A549 (cell line): ENCODE measurements at regions not wholly inside any gene's neighbourhood (a gene's known extent, or its start where the extent isn't known, plus 50 kb on each side); places are given as distances from the start of the nearest gene placed in this dataset.

Experiments
- ATAC-seq, 2 experiments: fragments of 200-7000 bp in 1 of 2; fragments of >200 bp in 1 of 2; cut with Nextera tagmentation in 1 of 2; cut with Tn5 transposase in 1 of 2; 3 replicates each; pipeline versions ENCODE4 v1.8.0 to v1.9.1; 2018 to 2020; ENCODE audit warnings: mild to moderate bottlenecking in 1 of 2, moderate library complexity in 1 of 2
- CTCF ChIA-PET: fragments of 300-600 bp; sonication (Branson Sonifier 250); formaldehyde crosslinking; extraction: SDS; loops from one replicate; lab custom pipeline; 2021; ENCODE audit warnings: antibody characterized with exemption, inconsistent platforms; lab: Yijun Ruan, JAX
- POLR2A ChIA-PET: fragments of 350-600 bp; formaldehyde crosslinking; extraction: SDS; loops from one replicate; lab custom pipeline; 2021; ENCODE audit warnings: antibody characterized with exemption, inconsistent platforms; lab: Yijun Ruan, JAX
- DNase-seq, 2 experiments: peaks; one replicate each; pipeline versions ENCODE4 v3.0.0 to v3.0.0-alpha.2; 2011 to 2016; ENCODE audit warnings: low read depth in 1 of 2, low spot score in 1 of 2
- FAIRE-seq: peaks from 2 replicates; lab custom pipeline; 2011; peaks lifted over from hg19 to GRCh38; lab: Jason Lieb, UNC
- H3K27ac ChIP-seq, 2 experiments: fragments of >200 bp; sonication (Bioruptor Twin); formaldehyde crosslinking; 3 replicates each; pipeline ENCODE4 v1.5.1; 2016 to 2017
- H3K4me1 ChIP-seq: fragments of >200 bp; sonication (Bioruptor Twin); formaldehyde crosslinking; 3 replicates; pipeline ENCODE4 v1.6.1; 2016
- H3K4me2 ChIP-seq: fragments of >200 bp; sonication (Bioruptor Twin); formaldehyde crosslinking; 3 replicates; pipeline ENCODE4 v1.6.1; 2016
- H3K4me3 ChIP-seq: fragments of >200 bp; sonication (Bioruptor Twin); formaldehyde crosslinking; 3 replicates; pipeline ENCODE4 v1.5.1; 2016
- H3K9me3 ChIP-seq: fragments of >200 bp; sonication (Bioruptor Twin); formaldehyde crosslinking; 3 replicates; pipeline ENCODE4 v1.6.1; 2016
- ATOH8 ChIP-seq: fragments of 250-450 bp; sonication (Bioruptor Pico); IDR thresholded peaks from 2 replicates; pipeline ENCODE4 v1.5.0; 2020; ENCODE audit warnings: low read depth, mild to moderate bottlenecking, moderate library complexity
- CTCF ChIP-seq: fragments of >200 bp; sonication (Bioruptor Twin); formaldehyde crosslinking; IDR thresholded peaks from 3 replicates; pipeline ENCODE4 v1.5.1; 2016
- FOSL2 ChIP-seq, 2 experiments: fragments of 450-650 bp in 1 of 2; fragments of >200 bp in 1 of 2; sonication (Bioruptor Twin) in 1 of 2; formaldehyde crosslinking; IDR thresholded peaks; 2 replicates each; pipeline versions ENCODE4 v1.5.0 to v1.6.1; 2016 to 2020; ENCODE audit warnings: mild to moderate bottlenecking in 1 of 2, moderate library complexity in 1 of 2
- HES2 ChIP-seq: fragments of >200 bp; sonication (Bioruptor Twin); formaldehyde crosslinking; IDR thresholded peaks from 2 replicates; pipeline ENCODE4 v1.6.1; 2016
- JUN ChIP-seq, 2 experiments: fragments of >200 bp; sonication (Bioruptor Twin); formaldehyde crosslinking; IDR thresholded peaks; 2 replicates in 1 of 2; 3 replicates in 1 of 2; pipeline ENCODE4 v1.6.1; 2016 to 2017
- JUNB ChIP-seq: fragments of >200 bp; sonication (Bioruptor Twin); formaldehyde crosslinking; IDR thresholded peaks from 2 replicates; pipeline ENCODE4 v1.6.1; 2016
- KDM1A ChIP-seq: fragments of 200-600 bp; sonication (generic); IDR thresholded peaks from 2 replicates; pipeline ENCODE4 v1.6.1; 2016; ENCODE audit warnings: low read depth, mild to moderate bottlenecking
- MAFK ChIP-seq: fragments of 450-650 bp; IDR thresholded peaks from 2 replicates; pipeline ENCODE4 v1.6.1; 2014; ENCODE audit not compliant: partially characterized antibody
- MAX ChIP-seq: IDR thresholded peaks from 2 replicates; pipeline ENCODE4 v1.6.1; 2012
- MAZ ChIP-seq: fragments of 150-350 bp; IDR thresholded peaks from 2 replicates; pipeline ENCODE4 v1.6.1; 2014; ENCODE audit warnings: antibody characterized with exemption, low read depth, low read length, borderline replicate concordance
- NFE2L2 ChIP-seq: fragments of 150-350 bp; conservative IDR thresholded peaks from 2 replicates; pipeline ENCODE4 v1.6.1; 2014; ENCODE audit warnings: low read length
- NPAS2 ChIP-seq: fragments of 250-450 bp; sonication (Bioruptor Pico); IDR thresholded peaks from 2 replicates; pipeline ENCODE4 v1.8.0; 2022; ENCODE audit warnings: mild to moderate bottlenecking, moderate library complexity, borderline replicate concordance
- POLR2AphosphoS2 ChIP-seq: conservative IDR thresholded peaks from 2 replicates; pipeline ENCODE4 v1.6.1; 2012; ENCODE audit warnings: low read length, improper control_type of control experiment, inconsistent platforms
- RAD21 ChIP-seq, 2 experiments: fragments of >200 bp in 1 of 2; sonication (Bioruptor Twin) in 1 of 2; formaldehyde crosslinking in 1 of 2; IDR thresholded peaks in 1 of 2; conservative IDR thresholded peaks in 1 of 2; 2 replicates in 1 of 2; 3 replicates in 1 of 2; pipeline ENCODE4 v1.6.1; 2012 to 2018; ENCODE audit warnings: inconsistent platforms in 1 of 2
- RARB ChIP-seq: fragments of 250-450 bp; sonication (Bioruptor Pico); IDR thresholded peaks from 2 replicates; pipeline ENCODE4 v1.8.0; 2021; ENCODE audit warnings: mild to moderate bottlenecking, moderate library complexity
- REST ChIP-seq: fragments of 200-600 bp; sonication (generic); IDR thresholded peaks from 2 replicates; pipeline ENCODE4 v1.6.1; 2016; ENCODE audit warnings: antibody characterized with exemption, mild to moderate bottlenecking, moderate library complexity
- TP53 ChIP-seq: fragments of 250-450 bp; sonication (Bioruptor Pico); IDR thresholded peaks from 2 replicates; pipeline ENCODE4 v1.5.0; 2021; ENCODE audit warnings: mild to moderate bottlenecking, moderate library complexity
- USF2 ChIP-seq: fragments of 450-650 bp; IDR thresholded peaks from 2 replicates; pipeline ENCODE4 v1.6.1; 2014; ENCODE audit warnings: antibody characterized with exemption
- ZNF302 ChIP-seq: fragments of 250-450 bp; sonication (Bioruptor Pico); IDR thresholded peaks from 2 replicates; pipeline ENCODE4 v1.9.0; 2021; ENCODE audit warnings: inconsistent platforms, mild to moderate bottlenecking, moderate library complexity
- WGBS: methylation state at CpG from one replicate; pipeline ENCODE4 v1.1.6; 2017; ENCODE audit errors: missing lambda C conversion rate; 5-methylcytosine and 5-hydroxymethylcytosine counted together

- TF ChIP-seq CTCF (peak; percentile 75), MAFK (peak; percentile 41), RAD21 (conservative IDR thresholded peaks at IDR 0.05 in 1 of 2, IDR thresholded peaks at IDR 0.05 in 1 of 2) (peak; percentile 91 to 93)
Measured at GRCh38 chr21:38733972-38734546, 71.7 kb upstream of the ETS2 start (continued).

- Histone ChIP-seq H3K4me3 (no peak overlapping the region), H3K9me3 (no peaks in the 10 kb centered on the region), H3K4me2 (no peak overlapping the region), H3K4me1 (peaks cover 7% of the 10 kb centered on the region; the same call in 2 of the 3 replicates), H3K27ac (peak overlapping the region; percentile 61 to 65; a peak in 5 of 6 replicates)
- no peak for TF ChIP-seq KDM1A
- no peak for TF ChIP-seq NPAS2 (CRISPR knock-in tag)
- TF ChIP-seq MAX = no peak
- TF ChIP-seq NFE2L2 = no peak
- TF ChIP-seq RARB (CRISPR knock-in tag) = no peak
- no peak for TF ChIP-seq MAZ
- TF ChIP-seq TP53 (CRISPR knock-in tag) = no peak
- TF ChIP-seq FOSL2 (IDR thresholded peaks at IDR 0.05) = no peak
- TF ChIP-seq FOSL2 (CRISPR knock-in tag; IDR thresholded peaks at IDR 0.05) = no peak
- no peak for TF ChIP-seq REST
- no peak for TF ChIP-seq ZNF302
- POLR2A ChIA-PET = interaction anchor here (0.5 kb wide), 1 partner anchor 73 kb away, joined by 3 read pairs; no protein-coding TSS in a partner anchor
- DNase-seq (no peak), ATAC-seq (no peak), FAIRE-seq (no peak)
- CTCF ChIA-PET = interaction anchor here (0.5 to 3.7 kb wide), 23 partner anchors 9 to 434 kb away, joined by 3 to 20 read pairs (median 4); partner anchors contain the start of gene ETS2
- WGBS = 84% methylated on average over 8 of the region's 8 CpGs
Measured at GRCh38 chr21:38734646-38735365, 70.9 kb upstream of the ETS2 start.

- 80% methylated on average over 3 of the region's 3 CpGs for WGBS
- no peak for TF ChIP-seq ZNF302
- TF ChIP-seq POLR2AphosphoS2 = no peak
- no peak for TF ChIP-seq HES2
- TF ChIP-seq JUN (IDR thresholded peaks at IDR 0.05) = no peak
- TF ChIP-seq JUNB = no peak
- no peak for TF ChIP-seq USF2
- TF ChIP-seq ATOH8 = no peak
- TF ChIP-seq, all 56 proteins: peak for 0
- H3K27ac ChIP-seq = peak overlapping the region in 1 of 2 experiments; percentile 45; a peak in 2 of 6 replicates
- no peaks in the 10 kb centered on the region for H3K9me3 ChIP-seq
- peaks cover 7% of the 10 kb centered on the region; the same call in 2 of the 3 replicates for H3K4me1 ChIP-seq
- ChIA-PET CTCF (interaction anchor here (0.6 to 3.7 kb wide), 4 partner anchors 68 to 1035 kb away, joined by 3 to 20 read pairs (median 11); no protein-coding TSS in a partner anchor), POLR2A (no interaction called here)
- no peak for DNase-seq
- ATAC-seq = no peak
- H3K4me2 ChIP-seq = no peak overlapping the region
- no peak for FAIRE-seq
- H3K4me3 ChIP-seq = no peak overlapping the region
Measured at GRCh38 chr21:38735626-38736206, 70.0 kb upstream of the ETS2 start.
